GM23338 (cell line): ENCODE measurements at regions not wholly inside any gene's neighbourhood (a gene's known extent, or its start where the extent isn't known, plus 50 kb on each side); places are given as distances from the start of the nearest gene placed in this dataset.

Experiments used
- ATAC-seq: fragments of 200-7000 bp; cut with Tn5 transposase; 3 replicates; pipeline ENCODE4 v1.9.1; 2020
- DNase-seq: peaks from one replicate; pipeline ENCODE4 v3.0.0-alpha.2; 2015; ENCODE audit warnings: low spot score
- H2AFZ ChIP-seq: fragments of 200-600 bp; sonication (generic); 2 replicates; pipeline ENCODE4 v1.8.0; 2016; ENCODE audit warnings: antibody characterized with exemption, mild to moderate bottlenecking, moderate library complexity
- H3F3A ChIP-seq: fragments of 200-600 bp; sonication (generic); replicated peaks from 2 replicates; pipeline ENCODE4 v1.8.0; 2017; ENCODE audit warnings: antibody characterized with exemption, mixed run types, low read depth
- H3K27ac ChIP-seq: fragments of 200-600 bp; sonication (generic); 2 replicates; pipeline ENCODE4 v1.6.1; 2016; ENCODE audit warnings: low read depth
- H3K27me3 ChIP-seq: fragments of 200-600 bp; sonication (generic); 2 replicates; pipeline ENCODE4 v1.8.0; 2016; ENCODE audit warnings: mild to moderate bottlenecking, mixed run types, moderate library complexity; ENCODE audit not compliant: insufficient read depth
- H3K36me3 ChIP-seq: fragments of 200-600 bp; sonication (generic); 2 replicates; pipeline ENCODE4 v1.8.0; 2016; ENCODE audit warnings: mild to moderate bottlenecking; ENCODE audit not compliant: insufficient read depth
- H3K4me1 ChIP-seq: fragments of 200-600 bp; sonication (generic); 2 replicates; pipeline ENCODE4 v1.8.0; 2016; ENCODE audit warnings: mild to moderate bottlenecking, moderate library complexity; ENCODE audit not compliant: insufficient read depth
- H3K4me2 ChIP-seq: fragments of 200-600 bp; sonication (generic); 2 replicates; pipeline ENCODE4 v1.7.1; 2017; ENCODE audit warnings: mixed run types
- H3K4me3 ChIP-seq: fragments of 200-600 bp; sonication (generic); 2 replicates; pipeline ENCODE4 v1.6.1; 2016; ENCODE audit warnings: mixed run types
- H3K79me2 ChIP-seq: fragments of 200-600 bp; sonication (generic); replicated peaks from 2 replicates; pipeline ENCODE4 v1.8.0; 2017; ENCODE audit warnings: mild to moderate bottlenecking; ENCODE audit not compliant: insufficient read depth
- H3K9me2 ChIP-seq: fragments of 200-600 bp; sonication (generic); 2 replicates; pipeline ENCODE4 v1.8.0; 2017; ENCODE audit not compliant: insufficient read depth
- H4K20me1 ChIP-seq: fragments of 200-600 bp; sonication (generic); replicated peaks from 2 replicates; pipeline ENCODE4 v1.8.0; 2017; ENCODE audit warnings: mild to moderate bottlenecking; ENCODE audit not compliant: insufficient read depth
- H3K27ac Mint-ChIP-seq: 2 replicates; pipeline ENCODE4 v1.8.0; 2020; ENCODE audit warnings: inconsistent platforms, mild to moderate bottlenecking, moderate library complexity, mixed read lengths
- H3K27me3 Mint-ChIP-seq: 3 replicates; pipeline ENCODE4 v1.8.0; 2022; ENCODE audit warnings: low read depth, mild to moderate bottlenecking, moderate library complexity, mixed read lengths, inconsistent platforms; ENCODE audit not compliant: insufficient read depth, poor library complexity
- H3K36me3 Mint-ChIP-seq: 3 replicates; pipeline ENCODE4 v1.8.0; 2021; ENCODE audit warnings: low read depth, mild to moderate bottlenecking, inconsistent platforms, moderate library complexity, mixed read lengths
- H3K4me1 Mint-ChIP-seq: 3 replicates; pipeline ENCODE4 v1.8.0; 2020; ENCODE audit warnings: mild to moderate bottlenecking, inconsistent platforms, mixed read lengths
- H3K4me3 Mint-ChIP-seq: 3 replicates; pipeline ENCODE4 v1.8.0; 2021; ENCODE audit warnings: moderate library complexity, mild to moderate bottlenecking, inconsistent platforms, mixed read lengths
- H3K9me3 Mint-ChIP-seq: 3 replicates; pipeline ENCODE4 v1.8.0; 2020; ENCODE audit warnings: moderate library complexity, mild to moderate bottlenecking, inconsistent platforms, mixed read lengths
- CREB1 ChIP-seq: fragments of 250-450 bp; sonication (Bioruptor Pico); IDR thresholded peaks from 2 replicates; pipeline ENCODE4 v1.5.0; 2020; ENCODE audit warnings: low read depth, mild to moderate bottlenecking, moderate library complexity
- ETS1 ChIP-seq: IDR thresholded peaks from 2 replicates; pipeline ENCODE4 v1.6.1; 2016; ENCODE audit warnings: antibody characterized with exemption
- EZH2 ChIP-seq: fragments of 200-600 bp; sonication (generic); IDR thresholded peaks from one replicate; pipeline ENCODE4 v1.8.0; 2017; ENCODE audit warnings: antibody characterized with exemption, mild to moderate bottlenecking, low read depth; ENCODE audit not compliant: unreplicated experiment
- EZH2phosphoT487 ChIP-seq: fragments of 200-600 bp; sonication (generic); IDR thresholded peaks from one replicate; pipeline ENCODE4 v1.8.1; 2018; ENCODE audit warnings: antibody characterized with exemption; ENCODE audit not compliant: unreplicated experiment
- JUNB ChIP-seq: IDR thresholded peaks from one replicate; pipeline ENCODE4 v1.6.1; 2016; ENCODE audit warnings: antibody characterized with exemption; ENCODE audit not compliant: unreplicated experiment
- NANOG ChIP-seq: IDR thresholded peaks from 2 replicates; pipeline ENCODE4 v1.6.1; 2016; ENCODE audit warnings: antibody characterized with exemption, borderline replicate concordance
- POLR2AphosphoS5 ChIP-seq: IDR thresholded peaks from 2 replicates; pipeline ENCODE4 v1.6.1; 2016; ENCODE audit warnings: antibody characterized with exemption, low read depth
- STAT1 ChIP-seq: IDR thresholded peaks from one replicate; pipeline ENCODE4 v1.6.1; 2016; ENCODE audit warnings: antibody characterized with exemption; ENCODE audit not compliant: unreplicated experiment
- ZNF114 ChIP-seq: fragments of 250-450 bp; sonication (Bioruptor Pico); IDR thresholded peaks from 2 replicates; pipeline ENCODE4 v1.5.0; 2020; ENCODE audit warnings: mild to moderate bottlenecking, moderate library complexity
- ZNF331 ChIP-seq: fragments of 250-450 bp; sonication (Bioruptor Pico); IDR thresholded peaks from 2 replicates; pipeline ENCODE4 v1.5.0; 2020; ENCODE audit warnings: low read depth, mild to moderate bottlenecking, moderate library complexity
- TF ChIP-seq, protein P1 (sequence below): fragments of 250-450 bp; sonication (Bioruptor Pico); IDR thresholded peaks from 2 replicates; pipeline ENCODE4 v1.5.0; 2020; ENCODE audit warnings: mild to moderate bottlenecking, moderate library complexity
- TF ChIP-seq, protein P2 (sequence below), 2 experiments: fragments of 200-600 bp in 1 of 2; sonication (generic) in 1 of 2; conservative IDR thresholded peaks; 2 replicates each; pipeline versions ENCODE4 v1.5.1 to v1.6.1; 2016 to 2017; ENCODE audit warnings: antibody characterized with exemption in 2 of 2, low read depth in 2 of 2, mild to moderate bottlenecking in 2 of 2, moderate library complexity in 1 of 2
- TF ChIP-seq, protein P3 (sequence below): IDR thresholded peaks from one replicate; pipeline ENCODE4 v1.6.1; 2018; ENCODE audit warnings: antibody characterized with exemption; ENCODE audit not compliant: unreplicated experiment

DNA sequence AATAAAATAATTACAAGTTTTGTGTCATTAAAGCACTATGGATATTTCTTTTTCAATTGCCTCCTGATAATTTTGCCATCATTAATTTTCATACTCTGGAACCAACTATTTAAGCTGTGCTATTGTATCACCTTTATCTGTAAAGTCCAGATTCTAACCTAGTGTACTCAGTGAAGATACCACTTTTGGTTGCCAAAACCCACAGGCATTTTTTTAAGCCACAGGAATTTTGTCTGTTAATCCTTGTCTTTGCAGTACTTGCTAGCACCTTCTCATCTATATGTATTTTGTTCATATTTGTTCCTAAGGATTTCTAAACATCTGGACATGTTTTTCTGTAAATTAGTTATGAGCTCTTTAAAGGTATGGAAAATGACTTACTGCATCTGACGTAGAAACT lies 481.4 kb upstream of the DAB2 start (continued):
- TF ChIP-seq JUNB (no peak), STAT1 (no peak), NANOG (no peak), EZH2phosphoT487 (no peak)

GRCh38 chr5:39905356-39905755 lies 480.6 kb upstream of the DAB2 start:
- Histone ChIP-seq H2AFZ (no peak overlapping the region), H3K4me3 (no peak overlapping the region), H3K36me3 (no peaks in the 10 kb centered on the region), H3K27me3 (no peaks in the 10 kb centered on the region), H3K79me2 (no peaks in the 10 kb centered on the region), H3K4me1 (no peaks in the 10 kb centered on the region), H3K4me2 (no peak overlapping the region), H3K27ac (no peak overlapping the region), H3K9me2 (0 out of 2 replicates have a peak, but pooled peaks cover 5% of the 10 kb centered on the region), H3F3A (no peaks in the 10 kb centered on the region), H4K20me1 (no peaks in the 10 kb centered on the region)
- TF ChIP-seq, protein P1, sequence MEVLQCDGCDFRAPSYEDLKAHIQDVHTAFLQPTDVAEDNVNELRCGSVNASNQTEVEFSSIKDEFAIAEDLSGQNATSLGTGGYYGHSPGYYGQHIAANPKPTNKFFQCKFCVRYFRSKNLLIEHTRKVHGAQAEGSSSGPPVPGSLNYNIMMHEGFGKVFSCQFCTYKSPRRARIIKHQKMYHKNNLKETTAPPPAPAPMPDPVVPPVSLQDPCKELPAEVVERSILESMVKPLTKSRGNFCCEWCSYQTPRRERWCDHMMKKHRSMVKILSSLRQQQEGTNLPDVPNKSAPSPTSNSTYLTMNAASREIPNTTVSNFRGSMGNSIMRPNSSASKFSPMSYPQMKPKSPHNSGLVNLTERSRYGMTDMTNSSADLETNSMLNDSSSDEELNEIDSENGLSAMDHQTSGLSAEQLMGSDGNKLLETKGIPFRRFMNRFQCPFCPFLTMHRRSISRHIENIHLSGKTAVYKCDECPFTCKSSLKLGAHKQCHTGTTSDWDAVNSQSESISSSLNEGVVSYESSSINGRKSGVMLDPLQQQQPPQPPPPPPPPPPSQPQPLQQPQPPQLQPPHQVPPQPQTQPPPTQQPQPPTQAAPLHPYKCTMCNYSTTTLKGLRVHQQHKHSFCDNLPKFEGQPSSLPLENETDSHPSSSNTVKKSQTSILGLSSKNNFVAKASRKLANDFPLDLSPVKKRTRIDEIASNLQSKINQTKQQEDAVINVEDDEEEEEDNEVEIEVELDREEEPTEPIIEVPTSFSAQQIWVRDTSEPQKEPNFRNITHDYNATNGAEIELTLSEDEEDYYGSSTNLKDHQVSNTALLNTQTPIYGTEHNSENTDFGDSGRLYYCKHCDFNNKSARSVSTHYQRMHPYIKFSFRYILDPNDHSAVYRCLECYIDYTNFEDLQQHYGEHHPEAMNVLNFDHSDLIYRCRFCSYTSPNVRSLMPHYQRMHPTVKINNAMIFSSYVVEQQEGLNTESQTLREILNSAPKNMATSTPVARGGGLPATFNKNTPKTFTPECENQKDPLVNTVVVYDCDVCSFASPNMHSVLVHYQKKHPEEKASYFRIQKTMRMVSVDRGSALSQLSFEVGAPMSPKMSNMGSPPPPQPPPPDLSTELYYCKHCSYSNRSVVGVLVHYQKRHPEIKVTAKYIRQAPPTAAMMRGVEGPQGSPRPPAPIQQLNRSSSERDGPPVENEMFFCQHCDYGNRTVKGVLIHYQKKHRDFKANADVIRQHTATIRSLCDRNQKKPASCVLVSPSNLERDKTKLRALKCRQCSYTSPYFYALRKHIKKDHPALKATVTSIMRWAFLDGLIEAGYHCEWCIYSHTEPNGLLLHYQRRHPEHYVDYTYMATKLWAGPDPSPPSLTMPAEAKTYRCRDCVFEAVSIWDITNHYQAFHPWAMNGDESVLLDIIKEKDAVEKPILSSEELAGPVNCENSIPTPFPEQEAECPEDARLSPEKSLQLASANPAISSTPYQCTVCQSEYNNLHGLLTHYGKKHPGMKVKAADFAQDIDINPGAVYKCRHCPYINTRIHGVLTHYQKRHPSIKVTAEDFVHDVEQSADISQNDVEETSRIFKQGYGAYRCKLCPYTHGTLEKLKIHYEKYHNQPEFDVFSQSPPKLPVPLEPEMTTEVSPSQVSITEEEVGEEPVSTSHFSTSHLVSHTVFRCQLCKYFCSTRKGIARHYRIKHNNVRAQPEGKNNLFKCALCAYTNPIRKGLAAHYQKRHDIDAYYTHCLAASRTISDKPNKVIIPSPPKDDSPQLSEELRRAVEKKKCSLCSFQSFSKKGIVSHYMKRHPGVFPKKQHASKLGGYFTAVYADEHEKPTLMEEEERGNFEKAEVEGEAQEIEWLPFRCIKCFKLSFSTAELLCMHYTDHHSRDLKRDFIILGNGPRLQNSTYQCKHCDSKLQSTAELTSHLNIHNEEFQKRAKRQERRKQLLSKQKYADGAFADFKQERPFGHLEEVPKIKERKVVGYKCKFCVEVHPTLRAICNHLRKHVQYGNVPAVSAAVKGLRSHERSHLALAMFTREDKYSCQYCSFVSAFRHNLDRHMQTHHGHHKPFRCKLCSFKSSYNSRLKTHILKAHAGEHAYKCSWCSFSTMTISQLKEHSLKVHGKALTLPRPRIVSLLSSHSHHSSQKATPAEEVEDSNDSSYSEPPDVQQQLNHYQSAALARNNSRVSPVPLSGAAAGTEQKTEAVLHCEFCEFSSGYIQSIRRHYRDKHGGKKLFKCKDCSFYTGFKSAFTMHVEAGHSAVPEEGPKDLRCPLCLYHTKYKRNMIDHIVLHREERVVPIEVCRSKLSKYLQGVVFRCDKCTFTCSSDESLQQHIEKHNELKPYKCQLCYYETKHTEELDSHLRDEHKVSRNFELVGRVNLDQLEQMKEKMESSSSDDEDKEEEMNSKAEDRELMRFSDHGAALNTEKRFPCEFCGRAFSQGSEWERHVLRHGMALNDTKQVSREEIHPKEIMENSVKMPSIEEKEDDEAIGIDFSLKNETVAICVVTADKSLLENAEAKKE: no peak
- TF ChIP-seq STAT1 (no peak), ZNF331 (no peak), ZNF114 (CRISPR knock-in tag) (no peak), ETS1 (no peak), CREB1 (no peak), JUNB (no peak), EZH2phosphoT487 (no peak), EZH2 (no peak), POLR2AphosphoS5 (no peak), NANOG (no peak)
- TF ChIP-seq, protein P2, sequence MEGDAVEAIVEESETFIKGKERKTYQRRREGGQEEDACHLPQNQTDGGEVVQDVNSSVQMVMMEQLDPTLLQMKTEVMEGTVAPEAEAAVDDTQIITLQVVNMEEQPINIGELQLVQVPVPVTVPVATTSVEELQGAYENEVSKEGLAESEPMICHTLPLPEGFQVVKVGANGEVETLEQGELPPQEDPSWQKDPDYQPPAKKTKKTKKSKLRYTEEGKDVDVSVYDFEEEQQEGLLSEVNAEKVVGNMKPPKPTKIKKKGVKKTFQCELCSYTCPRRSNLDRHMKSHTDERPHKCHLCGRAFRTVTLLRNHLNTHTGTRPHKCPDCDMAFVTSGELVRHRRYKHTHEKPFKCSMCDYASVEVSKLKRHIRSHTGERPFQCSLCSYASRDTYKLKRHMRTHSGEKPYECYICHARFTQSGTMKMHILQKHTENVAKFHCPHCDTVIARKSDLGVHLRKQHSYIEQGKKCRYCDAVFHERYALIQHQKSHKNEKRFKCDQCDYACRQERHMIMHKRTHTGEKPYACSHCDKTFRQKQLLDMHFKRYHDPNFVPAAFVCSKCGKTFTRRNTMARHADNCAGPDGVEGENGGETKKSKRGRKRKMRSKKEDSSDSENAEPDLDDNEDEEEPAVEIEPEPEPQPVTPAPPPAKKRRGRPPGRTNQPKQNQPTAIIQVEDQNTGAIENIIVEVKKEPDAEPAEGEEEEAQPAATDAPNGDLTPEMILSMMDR (conservative IDR thresholded peaks at IDR 0.05; ENCODE audit: low read depth in 2 of 2): no peak
- TF ChIP-seq, protein P3, sequence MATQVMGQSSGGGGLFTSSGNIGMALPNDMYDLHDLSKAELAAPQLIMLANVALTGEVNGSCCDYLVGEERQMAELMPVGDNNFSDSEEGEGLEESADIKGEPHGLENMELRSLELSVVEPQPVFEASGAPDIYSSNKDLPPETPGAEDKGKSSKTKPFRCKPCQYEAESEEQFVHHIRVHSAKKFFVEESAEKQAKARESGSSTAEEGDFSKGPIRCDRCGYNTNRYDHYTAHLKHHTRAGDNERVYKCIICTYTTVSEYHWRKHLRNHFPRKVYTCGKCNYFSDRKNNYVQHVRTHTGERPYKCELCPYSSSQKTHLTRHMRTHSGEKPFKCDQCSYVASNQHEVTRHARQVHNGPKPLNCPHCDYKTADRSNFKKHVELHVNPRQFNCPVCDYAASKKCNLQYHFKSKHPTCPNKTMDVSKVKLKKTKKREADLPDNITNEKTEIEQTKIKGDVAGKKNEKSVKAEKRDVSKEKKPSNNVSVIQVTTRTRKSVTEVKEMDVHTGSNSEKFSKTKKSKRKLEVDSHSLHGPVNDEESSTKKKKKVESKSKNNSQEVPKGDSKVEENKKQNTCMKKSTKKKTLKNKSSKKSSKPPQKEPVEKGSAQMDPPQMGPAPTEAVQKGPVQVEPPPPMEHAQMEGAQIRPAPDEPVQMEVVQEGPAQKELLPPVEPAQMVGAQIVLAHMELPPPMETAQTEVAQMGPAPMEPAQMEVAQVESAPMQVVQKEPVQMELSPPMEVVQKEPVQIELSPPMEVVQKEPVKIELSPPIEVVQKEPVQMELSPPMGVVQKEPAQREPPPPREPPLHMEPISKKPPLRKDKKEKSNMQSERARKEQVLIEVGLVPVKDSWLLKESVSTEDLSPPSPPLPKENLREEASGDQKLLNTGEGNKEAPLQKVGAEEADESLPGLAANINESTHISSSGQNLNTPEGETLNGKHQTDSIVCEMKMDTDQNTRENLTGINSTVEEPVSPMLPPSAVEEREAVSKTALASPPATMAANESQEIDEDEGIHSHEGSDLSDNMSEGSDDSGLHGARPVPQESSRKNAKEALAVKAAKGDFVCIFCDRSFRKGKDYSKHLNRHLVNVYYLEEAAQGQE: no peak
- DNase-seq (no peak), ATAC-seq (no peak)
- H3K4me1 Mint-ChIP-seq: no peaks in the 10 kb centered on the region
- H3K27ac Mint-ChIP-seq: no peak overlapping the region
- H3K4me3 Mint-ChIP-seq: no peak overlapping the region
- no peaks in the 10 kb centered on the region for H3K27me3 Mint-ChIP-seq
- H3K9me3 Mint-ChIP-seq: peaks cover 31% of the 10 kb centered on the region
- peaks cover 6% of the 10 kb centered on the region; the same call in 2 of the 3 replicates for H3K36me3 Mint-ChIP-seq
